IgD-negative memory B cell (primary cell): ENCODE measurements at regions not wholly inside any gene's neighbourhood (a gene's known extent, or its start where the extent isn't known, plus 50 kb on each side); places are given as distances from the start of the nearest gene placed in this dataset.
A peak's percentile ranks its signal among the peaks of the same experiment; 100 is the strongest.
"Not testable (repeated sequence)": the region's sequence is repeated elsewhere in the genome, so short reads cannot be mapped to it uniquely, and the experiment has no call there.

Source experiments
- H3K27ac Mint-ChIP-seq, 3 donors: one replicate each; pipeline ENCODE4 v1.8.0; 2020 to 2022; ENCODE audit warnings: mild to moderate bottlenecking in 3 of 3, mixed read lengths in 3 of 3, moderate library complexity in 1 of 3
- H3K27me3 Mint-ChIP-seq: one replicate; pipeline ENCODE4 v1.8.0; 2021; ENCODE audit warnings: mixed read lengths
- H3K36me3 Mint-ChIP-seq: one replicate; pipeline ENCODE4 v1.8.0; 2020; ENCODE audit warnings: mild to moderate bottlenecking, mixed read lengths
- H3K4me1 Mint-ChIP-seq, 3 donors: one replicate each; pipeline ENCODE4 v1.8.0; 2020 to 2022; ENCODE audit warnings: mixed read lengths in 3 of 3, mild to moderate bottlenecking in 1 of 3
- H3K4me3 Mint-ChIP-seq, 4 donors: one replicate each; pipeline ENCODE4 v1.8.0; 2020 to 2022; ENCODE audit warnings: mild to moderate bottlenecking in 4 of 4, mixed read lengths in 4 of 4, moderate library complexity in 3 of 4
- H3K9me3 Mint-ChIP-seq, 3 donors: one replicate each; pipeline ENCODE4 v1.8.0; 2020 to 2021; ENCODE audit warnings: mixed read lengths in 3 of 3, mild to moderate bottlenecking in 1 of 3

GRCh38 chr4:79663141-79663540 lies 255.1 kb upstream of the GK2 start:
- Mint-ChIP-seq H3K4me1 (peaks cover 5 to 18% (median 11%) of the 10 kb centered on the region in 3 donors), H3K27me3 (peaks cover 2% of the 10 kb centered on the region), H3K9me3 (peaks cover 4 to 11% (median 7%) of the 10 kb centered on the region in 3 donors), H3K4me3 (peak overlapping the region in 2 of 4 donors; percentile 13 to 65), H3K36me3 (peaks cover 6% of the 10 kb centered on the region), H3K27ac (no peak overlapping the region)

- Mint-ChIP-seq H3K4me1 (peaks cover 5 to 18% (median 11%) of the 10 kb centered on the region in 3 donors), H3K27me3 (peaks cover 2% of the 10 kb centered on the region), H3K9me3 (peaks cover 4 to 16% (median 7%) of the 10 kb centered on the region in 3 donors), H3K27ac (no peak overlapping the region), H3K36me3 (peaks cover 6% of the 10 kb centered on the region), H3K4me3 (peak overlapping the region in 1 of 4 donors; percentile 30)
These were observed 254.6 kb upstream of the GK2 start for GRCh38 chr4:79662651-79663050.

- H3K4me1 Mint-ChIP-seq: peaks cover 0 to 11% (median 8%) of the 10 kb centered on the region in 3 donors
- H3K4me3 Mint-ChIP-seq: no peak overlapping the region
- no peaks in the 10 kb centered on the region for H3K27me3 Mint-ChIP-seq
- H3K36me3 Mint-ChIP-seq: peaks cover 6% of the 10 kb centered on the region
- peaks cover 6 to 22% (median 11%) of the 10 kb centered on the region in 3 donors for H3K9me3 Mint-ChIP-seq
- no peak overlapping the region for H3K27ac Mint-ChIP-seq
These were observed 253.2 kb upstream of the GK2 start for GRCh38 chr4:79661196-79661595.

GRCh38 chr4:79659308-79659870 lies 251.4 kb upstream of the GK2 start:
- H3K4me3 Mint-ChIP-seq, H3K27ac Mint-ChIP-seq: not testable (repeated sequence)

GRCh38 chr4:79657379-79657778 lies 249.4 kb upstream of the GK2 start:
- H3K9me3 Mint-ChIP-seq: peaks cover 6 to 22% (median 11%) of the 10 kb centered on the region in 3 donors
- no peaks in the 10 kb centered on the region for H3K27me3 Mint-ChIP-seq
- H3K36me3 Mint-ChIP-seq: peaks cover 6% of the 10 kb centered on the region
- H3K27ac Mint-ChIP-seq: no peak overlapping the region
- H3K4me1 Mint-ChIP-seq: peaks cover 0 to 2% (median 2%) of the 10 kb centered on the region in 3 donors
- H3K4me3 Mint-ChIP-seq: no peak overlapping the region

More at GRCh38 chr4:79659308-79659870, 251.4 kb upstream of the GK2 start:
- H3K36me3 Mint-ChIP-seq, H3K27me3 Mint-ChIP-seq: not testable (repeated sequence)
- Mint-ChIP-seq H3K9me3 (peaks cover 6 to 22% (median 11%) of the 10 kb centered on the region in 3 donors), H3K4me1 (peaks cover 0 to 13% (median 10%) of the 10 kb centered on the region in 3 donors)

- peaks cover 4 to 16% (median 6%) of the 10 kb centered on the region in 3 donors for H3K9me3 Mint-ChIP-seq
- H3K4me3 Mint-ChIP-seq: no peak overlapping the region
- peaks cover 2% of the 10 kb centered on the region for H3K36me3 Mint-ChIP-seq
- no peak overlapping the region for H3K27ac Mint-ChIP-seq
- peaks cover 0 to 9% (median 4%) of the 10 kb centered on the region in 3 donors for H3K4me1 Mint-ChIP-seq
- no peaks in the 10 kb centered on the region for H3K27me3 Mint-ChIP-seq
These were observed 245.8 kb upstream of the GK2 start for GRCh38 chr4:79653871-79654270.

- H3K36me3 Mint-ChIP-seq: no peaks in the 10 kb centered on the region
- no peak overlapping the region for H3K4me3 Mint-ChIP-seq
- no peak overlapping the region for H3K27ac Mint-ChIP-seq
- peaks cover 2 to 7% (median 3%) of the 10 kb centered on the region in 3 donors for H3K9me3 Mint-ChIP-seq
- no peaks in the 10 kb centered on the region for H3K27me3 Mint-ChIP-seq
- H3K4me1 Mint-ChIP-seq: peaks cover 0 to 9% (median 4%) of the 10 kb centered on the region in 3 donors
These were observed 244.7 kb upstream of the GK2 start for GRCh38 chr4:79652738-79653137.

GRCh38 chr4:79652232-79652631 lies 244.2 kb upstream of the GK2 start:
- H3K9me3 Mint-ChIP-seq: peaks cover under 1 to 2% (median 1%) of the 10 kb centered on the region in 3 donors
- peaks cover 0 to 9% (median 4%) of the 10 kb centered on the region in 3 donors for H3K4me1 Mint-ChIP-seq
- H3K27me3 Mint-ChIP-seq: no peaks in the 10 kb centered on the region
- H3K36me3 Mint-ChIP-seq: no peaks in the 10 kb centered on the region
- H3K4me3 Mint-ChIP-seq: no peak overlapping the region
- no peak overlapping the region for H3K27ac Mint-ChIP-seq

GRCh38 chr4:79651456-79651855 lies 243.4 kb upstream of the GK2 start:
- H3K4me1 Mint-ChIP-seq: peaks cover 0 to 9% (median 4%) of the 10 kb centered on the region in 3 donors
- H3K27ac Mint-ChIP-seq: no peak overlapping the region
- no peaks in the 10 kb centered on the region for H3K27me3 Mint-ChIP-seq
- no peak overlapping the region for H3K4me3 Mint-ChIP-seq
- no peaks in the 10 kb centered on the region for H3K36me3 Mint-ChIP-seq
- H3K9me3 Mint-ChIP-seq: no peaks in the 10 kb centered on the region

- Mint-ChIP-seq H3K9me3 (no peaks in the 10 kb centered on the region), H3K27ac (no peak overlapping the region), H3K4me3 (no peak overlapping the region), H3K4me1 (peaks cover 0 to 9% (median 2%) of the 10 kb centered on the region in 3 donors), H3K36me3 (no peaks in the 10 kb centered on the region), H3K27me3 (no peaks in the 10 kb centered on the region)
These were observed 242.9 kb upstream of the GK2 start for GRCh38 chr4:79650794-79651431.

GRCh38 chr4:79650217-79650616 lies 242.2 kb upstream of the GK2 start:
- H3K27ac Mint-ChIP-seq: no peak overlapping the region
- H3K4me3 Mint-ChIP-seq: no peak overlapping the region
- no peaks in the 10 kb centered on the region for H3K27me3 Mint-ChIP-seq
- no peaks in the 10 kb centered on the region for H3K9me3 Mint-ChIP-seq
- no peaks in the 10 kb centered on the region for H3K36me3 Mint-ChIP-seq
- peaks cover 0 to 7% (median 2%) of the 10 kb centered on the region in 3 donors for H3K4me1 Mint-ChIP-seq

- Mint-ChIP-seq H3K36me3 (no peaks in the 10 kb centered on the region), H3K9me3 (no peaks in the 10 kb centered on the region), H3K27me3 (no peaks in the 10 kb centered on the region), H3K4me3 (no peak overlapping the region), H3K27ac (no peak overlapping the region), H3K4me1 (peaks cover 0 to 7% (median 2%) of the 10 kb centered on the region in 3 donors)
These were observed 237.9 kb upstream of the GK2 start for GRCh38 chr4:79645942-79646341.

GRCh38 chr4:79638735-79639134 lies 230.7 kb upstream of the GK2 start:
- Mint-ChIP-seq H3K27me3 (no peaks in the 10 kb centered on the region), H3K36me3 (no peaks in the 10 kb centered on the region), H3K27ac (peak overlapping the region in 1 of 3 donors; percentile 80), H3K4me1 (peaks cover 0 to 1% (median 0%) of the 10 kb centered on the region in 3 donors), H3K9me3 (no peaks in the 10 kb centered on the region), H3K4me3 (no peak overlapping the region)

GRCh38 chr4:79636991-79637390 lies 229.0 kb upstream of the GK2 start:
- Mint-ChIP-seq H3K36me3 (no peaks in the 10 kb centered on the region), H3K27ac (no peak overlapping the region), H3K4me3 (no peak overlapping the region), H3K9me3 (no peaks in the 10 kb centered on the region), H3K27me3 (no peaks in the 10 kb centered on the region), H3K4me1 (peaks cover 0 to 1% (median 1%) of the 10 kb centered on the region in 3 donors)

GRCh38 chr4:79634111-79634510 lies 226.1 kb upstream of the GK2 start:
- Mint-ChIP-seq H3K4me3 (no peak overlapping the region), H3K4me1 (peaks cover 0 to 4% (median 4%) of the 10 kb centered on the region in 3 donors), H3K9me3 (no peaks in the 10 kb centered on the region), H3K27ac (no peak overlapping the region), H3K27me3 (no peaks in the 10 kb centered on the region), H3K36me3 (no peaks in the 10 kb centered on the region)

GRCh38 chr4:79632114-79632513 lies 224.1 kb upstream of the GK2 start:
- H3K36me3 Mint-ChIP-seq: no peaks in the 10 kb centered on the region
- H3K4me1 Mint-ChIP-seq: peaks cover 0 to 4% (median 2%) of the 10 kb centered on the region in 3 donors
- no peak overlapping the region for H3K27ac Mint-ChIP-seq
- no peaks in the 10 kb centered on the region for H3K27me3 Mint-ChIP-seq
- no peak overlapping the region for H3K4me3 Mint-ChIP-seq
- H3K9me3 Mint-ChIP-seq: no peaks in the 10 kb centered on the region
